ENCODE measurements at regions not wholly inside any gene's neighbourhood (a gene's known extent, or its start where the extent isn't known, plus 50 kb on each side); places are given as distances from the start of the nearest gene placed in this dataset.

- no peak for TF ChIP-seq REST (IDR thresholded peaks at IDR 0.05; ENCODE audit: insufficient read depth in 1 of 2, low read depth in 2 of 2, low read length in 2 of 2)
- no peak for TF ChIP-seq FOXP2 (optimal IDR thresholded peaks at IDR 0.05; ENCODE audit: borderline replicate concordance, extremely low read depth, extremely low read length, insufficient read depth)
- no peak for TF ChIP-seq TAF1 (IDR thresholded peaks at IDR 0.05; ENCODE audit: borderline replicate concordance, insufficient read depth, low read length)
Observed at GRCh38 chr2:16073471-16073870, 133.1 kb downstream of the MYCN start.

GRCh38 chr2:16072638-16073290 is 132.4 kb downstream of the MYCN start:
- no peak for TF ChIP-seq POLR2AphosphoS5 (IDR thresholded peaks at IDR 0.05; ENCODE audit: low read depth, low read length)

GRCh38 chr2:16071865-16072637 is 131.7 kb downstream of the MYCN start:
- TF ChIP-seq FOXP2 (optimal IDR thresholded peaks at IDR 0.05; ENCODE audit: borderline replicate concordance, extremely low read depth, extremely low read length, insufficient read depth) (no peak), REST (IDR thresholded peaks at IDR 0.05; ENCODE audit: insufficient read depth in 1 of 2, low read depth in 2 of 2, low read length in 2 of 2) (no peak), SIN3A (IDR thresholded peaks at IDR 0.05; ENCODE audit: borderline replicate concordance, insufficient read depth, low read length) (no peak), TAF1 (IDR thresholded peaks at IDR 0.05; ENCODE audit: borderline replicate concordance, insufficient read depth, low read length) (no peak), POLR2AphosphoS5 (IDR thresholded peaks at IDR 0.05; ENCODE audit: low read depth, low read length) (no peak)

- no peak for TF ChIP-seq SIN3A (IDR thresholded peaks at IDR 0.05; ENCODE audit: borderline replicate concordance, insufficient read depth, low read length)
- TF ChIP-seq FOXP2 (optimal IDR thresholded peaks at IDR 0.05; ENCODE audit: borderline replicate concordance, extremely low read depth, extremely low read length, insufficient read depth) = no peak
- no peak for TF ChIP-seq REST (IDR thresholded peaks at IDR 0.05; ENCODE audit: insufficient read depth in 1 of 2, low read depth in 2 of 2, low read length in 2 of 2)
- no peak for TF ChIP-seq TAF1 (IDR thresholded peaks at IDR 0.05; ENCODE audit: borderline replicate concordance, insufficient read depth, low read length)
- no peak for TF ChIP-seq POLR2AphosphoS5 (IDR thresholded peaks at IDR 0.05; ENCODE audit: low read depth, low read length)
Observed at GRCh38 chr2:16071039-16071864, 130.9 kb downstream of the MYCN start.

- no peak for TF ChIP-seq REST (IDR thresholded peaks at IDR 0.05; ENCODE audit: insufficient read depth in 1 of 2, low read depth in 2 of 2, low read length in 2 of 2)
- TF ChIP-seq SIN3A (IDR thresholded peaks at IDR 0.05; ENCODE audit: borderline replicate concordance, insufficient read depth, low read length) = no peak
- no peak for TF ChIP-seq POLR2AphosphoS5 (IDR thresholded peaks at IDR 0.05; ENCODE audit: low read depth, low read length)
- no peak for TF ChIP-seq FOXP2 (optimal IDR thresholded peaks at IDR 0.05; ENCODE audit: borderline replicate concordance, extremely low read depth, extremely low read length, insufficient read depth)
- no peak for TF ChIP-seq TAF1 (IDR thresholded peaks at IDR 0.05; ENCODE audit: borderline replicate concordance, insufficient read depth, low read length)
Observed at GRCh38 chr2:16070648-16070971, 130.3 kb downstream of the MYCN start.
